GM18526 (cell line): ENCODE measurements at regions not wholly inside any gene's neighbourhood (a gene's known extent, or its start where the extent isn't known, plus 50 kb on each side); places are given as distances from the start of the nearest gene placed in this dataset.

ENCODE experiments used
- POLR2A ChIP-seq: IDR thresholded peaks from 3 replicates; pipeline ENCODE4 v1.6.1; 2011; ENCODE audit not compliant: insufficient read length; ENCODE audit errors: extremely low read depth

DNA sequence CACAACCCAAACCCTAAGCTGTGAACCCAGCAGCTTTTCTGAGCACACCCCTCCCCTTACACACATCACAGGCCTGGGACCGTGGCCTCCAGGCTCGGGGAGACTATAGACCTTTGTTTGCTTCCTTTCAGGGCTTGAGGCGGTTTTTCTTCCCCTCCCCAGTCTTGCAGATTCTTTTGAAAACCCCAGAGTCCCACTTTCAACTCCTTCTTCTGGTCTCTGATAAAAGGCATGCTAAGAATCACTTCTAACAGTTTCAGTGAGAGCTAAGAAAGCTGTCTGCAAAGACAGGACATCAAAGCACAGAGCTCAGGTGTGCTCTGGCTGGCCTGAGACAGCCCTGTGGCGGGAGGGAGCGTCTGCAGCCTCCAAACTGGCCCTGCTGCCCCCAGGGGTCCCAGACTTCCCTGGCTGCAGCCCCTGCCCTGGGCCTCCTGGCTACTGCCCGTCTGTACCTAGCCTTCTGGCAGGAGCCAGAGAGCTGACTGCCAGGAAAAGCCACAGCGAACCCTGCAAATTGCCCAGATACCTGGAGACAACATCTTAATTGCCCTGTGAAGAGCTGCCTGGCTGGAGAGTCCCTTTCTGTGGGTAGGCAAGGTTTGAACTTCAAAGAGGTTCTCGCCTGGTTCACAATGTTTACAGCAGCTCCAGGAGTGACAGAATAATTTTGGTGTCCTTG, 138.9 kb downstream of the GADD45G start:
- TF ChIP-seq POLR2A = no peak

DNA sequence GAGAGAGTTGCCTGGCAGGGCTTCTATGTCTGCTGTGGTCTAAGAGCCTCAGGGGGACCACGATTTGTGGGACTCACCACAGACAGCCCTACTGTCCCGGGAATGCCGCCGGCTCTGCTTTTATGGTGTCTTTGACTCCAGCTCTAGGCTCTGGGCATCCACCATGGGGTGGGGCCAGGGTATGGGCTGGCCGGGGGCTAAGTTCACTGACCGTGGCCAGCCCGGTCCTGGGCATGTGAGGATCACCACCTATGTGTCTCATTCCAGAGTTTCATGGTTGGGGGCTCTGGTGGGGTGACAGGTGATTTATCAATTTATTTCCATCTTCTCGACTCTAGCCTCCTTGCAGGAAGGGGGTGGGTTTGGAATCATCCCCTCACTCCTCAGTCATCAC, 139.4 kb downstream of the GADD45G start:
- no peak for TF ChIP-seq POLR2A

DNA sequence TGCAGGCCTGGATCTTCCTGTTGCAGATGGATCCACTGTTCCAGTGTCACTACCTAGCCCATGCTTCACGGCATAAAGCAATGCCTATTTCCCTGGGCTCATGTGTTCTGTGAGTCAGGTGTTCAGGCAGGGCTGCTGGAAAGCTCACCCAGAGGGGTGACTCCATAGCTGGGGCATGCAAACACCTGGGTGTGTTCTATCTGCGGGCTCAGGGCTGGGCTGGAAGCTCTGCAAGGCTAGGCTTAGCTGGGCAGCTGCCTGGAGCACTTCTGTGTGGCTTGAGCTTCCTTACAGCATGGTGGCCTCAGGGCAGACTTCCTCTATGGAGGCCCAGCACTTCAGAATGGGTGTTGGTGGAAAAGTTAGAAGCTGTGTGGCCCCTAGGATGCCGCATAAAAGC, 139.9 kb downstream of the GADD45G start:
- no peak for TF ChIP-seq POLR2A

DNA sequence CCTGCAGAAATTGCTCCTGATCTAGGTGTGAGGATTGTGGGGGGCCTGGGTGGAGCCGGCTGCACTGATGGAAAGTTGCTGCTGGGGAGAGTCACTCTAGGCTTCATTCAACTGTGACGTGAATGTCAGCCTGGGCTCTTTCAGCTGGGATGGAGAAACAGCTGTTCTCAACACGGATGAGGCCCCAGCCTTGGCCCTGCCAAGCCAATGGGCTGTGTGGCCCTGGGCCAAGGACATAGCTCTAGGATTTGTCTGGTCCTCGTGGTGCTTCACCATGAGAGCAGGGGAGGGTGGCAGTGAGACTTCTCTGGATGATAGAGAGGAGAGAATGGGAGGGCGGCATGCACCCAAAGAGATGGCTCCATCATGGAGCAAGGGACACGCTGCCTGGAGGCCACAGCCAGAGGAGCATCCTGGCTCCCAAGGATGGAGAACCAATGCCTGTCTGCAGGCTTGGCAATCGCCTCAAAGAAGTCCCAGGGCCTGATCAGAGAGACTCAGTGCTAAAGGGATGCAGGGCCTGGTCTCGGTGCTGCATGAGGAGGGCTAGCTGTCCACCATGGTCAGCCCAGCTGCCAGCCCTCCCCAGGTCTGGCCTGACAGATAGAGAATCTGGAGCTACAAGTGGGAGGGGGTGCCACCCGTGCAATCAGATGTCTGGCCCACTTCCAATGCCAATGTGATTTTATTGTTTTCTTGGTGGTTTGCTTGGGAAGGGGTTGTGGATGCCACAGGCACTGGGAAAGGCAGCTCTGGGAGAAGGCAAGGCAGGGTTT, 141.0 kb downstream of the GADD45G start:
- TF ChIP-seq POLR2A = no peak

DNA sequence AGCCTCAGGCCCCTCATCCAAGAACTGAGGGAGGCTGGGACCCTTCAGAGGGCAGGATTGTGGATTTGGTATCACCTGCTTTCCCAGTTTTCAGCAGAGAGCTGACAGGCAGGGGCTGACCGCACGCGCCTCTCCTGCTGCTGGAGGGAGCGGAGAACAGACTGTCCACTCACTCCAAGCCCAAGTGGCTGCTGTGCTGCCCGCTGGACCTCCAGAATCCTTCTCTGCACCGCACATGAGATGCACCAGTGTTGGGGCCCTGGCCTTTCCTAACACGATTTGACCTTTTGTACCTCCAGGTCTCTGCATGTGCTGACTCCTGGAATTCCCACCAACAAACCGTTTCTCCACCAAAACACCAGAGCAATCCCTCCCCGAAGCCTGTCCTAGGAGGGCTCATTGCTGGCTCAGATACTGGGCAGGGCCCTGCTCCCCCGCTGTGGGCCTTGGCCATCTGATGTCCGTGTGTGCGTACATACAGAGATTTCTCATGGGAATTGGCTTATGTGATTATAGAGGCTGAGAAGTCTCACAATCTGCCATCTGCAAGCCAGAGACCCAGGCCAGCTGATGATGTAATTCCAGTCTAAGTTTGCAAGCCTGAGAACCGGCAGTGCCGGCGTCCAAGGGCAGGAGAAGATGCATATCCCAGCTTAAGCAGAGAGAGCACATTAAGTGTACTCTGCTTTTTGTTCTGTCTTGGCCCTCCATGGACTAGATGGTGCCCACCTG, 141.7 kb downstream of the GADD45G start:
- no peak for TF ChIP-seq POLR2A

DNA sequence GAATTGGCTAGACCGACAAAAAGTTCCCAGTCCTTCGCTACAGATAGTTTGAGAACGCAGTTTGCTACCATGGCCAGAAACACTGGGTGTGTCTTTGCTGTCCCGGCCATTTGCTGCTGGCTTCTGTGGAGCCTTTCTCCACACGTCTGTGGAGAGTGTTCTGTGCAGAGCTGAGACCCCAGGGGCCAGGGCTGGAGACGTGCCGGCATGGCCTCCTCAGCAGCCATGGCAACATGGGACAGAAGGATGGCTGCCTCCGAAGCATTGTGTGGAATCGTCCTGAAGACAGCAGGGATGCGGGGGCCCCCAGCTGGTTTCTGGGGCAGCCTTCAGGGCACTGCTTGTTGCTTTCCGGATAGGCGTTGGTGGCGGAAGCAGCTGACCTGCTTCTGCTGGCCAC, 142.8 kb downstream of the GADD45G start:
- TF ChIP-seq POLR2A = no peak

DNA sequence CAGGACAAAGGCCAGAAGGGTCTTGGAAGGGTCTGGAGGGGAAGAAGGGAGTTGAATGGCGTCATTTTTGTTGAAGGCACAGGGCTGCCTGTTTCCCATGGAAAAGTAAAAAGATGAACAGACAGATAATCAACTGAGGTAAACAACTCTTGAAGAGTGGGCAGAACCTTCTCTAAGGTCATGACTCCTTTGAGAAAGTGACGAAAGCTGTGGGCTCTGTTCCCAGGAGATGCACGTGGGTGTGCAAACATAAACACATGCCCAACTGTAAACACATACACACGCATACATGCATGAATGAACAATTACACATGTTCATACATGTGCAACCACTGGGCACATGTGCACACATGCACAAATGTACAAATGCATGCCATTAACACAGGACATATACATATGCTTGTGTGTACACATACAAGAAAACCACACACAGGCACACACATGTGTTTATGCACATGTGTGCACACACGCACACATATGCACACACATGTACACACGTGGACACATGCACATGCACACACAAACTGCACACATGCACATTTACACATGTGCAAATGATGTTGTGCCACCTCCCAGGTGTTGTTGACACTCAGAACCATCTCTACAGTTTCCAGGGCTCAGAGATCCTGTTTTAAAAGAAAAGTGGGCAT, 143.3 kb downstream of the GADD45G start:
- no peak for TF ChIP-seq POLR2A

DNA sequence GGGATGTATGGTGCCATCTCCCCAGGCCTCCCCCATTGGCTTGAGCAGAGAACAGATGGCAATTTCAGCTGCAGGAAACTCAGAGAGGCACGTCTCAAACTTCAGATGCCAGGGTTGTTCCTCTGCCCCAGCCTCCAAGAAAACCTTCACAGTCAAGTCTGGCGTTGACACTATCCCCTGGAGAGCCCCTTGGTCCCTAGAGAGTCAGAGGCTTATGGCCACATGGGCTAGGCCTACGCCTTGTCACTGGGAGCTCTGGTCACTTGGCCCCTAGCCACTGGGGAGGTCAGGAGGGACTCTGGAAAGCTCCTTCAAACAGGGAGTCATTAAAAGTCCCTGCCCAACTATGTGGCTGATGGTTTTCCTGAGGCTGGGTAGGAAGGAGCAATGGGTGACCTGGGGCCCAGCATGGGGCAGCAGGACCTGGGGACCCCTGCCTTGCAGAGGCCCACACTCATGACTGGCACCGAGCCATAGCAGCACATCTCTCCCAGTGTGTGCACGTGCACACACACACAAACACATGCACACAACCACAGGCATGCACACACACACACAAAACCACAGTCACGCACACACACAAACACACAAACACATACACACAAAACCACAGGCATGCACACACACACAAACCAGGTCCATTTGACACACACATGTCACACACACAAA, 144.2 kb downstream of the GADD45G start:
- no peak for TF ChIP-seq POLR2A

DNA sequence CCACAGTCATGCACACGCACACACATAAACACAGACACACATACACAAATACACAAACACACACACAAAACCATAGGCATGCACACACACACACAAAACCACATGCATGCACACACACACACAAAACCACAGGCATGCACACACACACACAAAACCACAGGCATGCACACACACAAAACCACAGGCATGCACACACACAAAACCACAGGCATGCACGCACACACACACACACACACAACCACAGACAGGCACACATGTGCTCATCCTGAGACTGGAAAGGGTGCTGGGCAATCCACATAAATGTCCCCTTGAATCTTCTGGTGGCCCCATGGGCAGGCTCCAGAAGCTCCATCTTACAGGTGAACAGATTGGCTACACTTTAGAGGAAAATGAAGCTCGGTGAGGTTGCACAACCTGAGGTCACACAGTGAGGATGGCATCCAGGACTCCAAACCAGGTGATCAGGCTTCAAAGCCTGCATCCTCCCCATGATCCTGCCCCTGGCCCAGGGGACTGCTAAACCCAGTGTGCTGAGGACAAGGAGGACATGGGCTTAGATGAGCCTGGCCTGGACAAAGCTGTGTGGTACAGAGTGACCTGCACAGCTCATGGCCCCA, 144.8 kb downstream of the GADD45G start:
- no peak for TF ChIP-seq POLR2A

DNA sequence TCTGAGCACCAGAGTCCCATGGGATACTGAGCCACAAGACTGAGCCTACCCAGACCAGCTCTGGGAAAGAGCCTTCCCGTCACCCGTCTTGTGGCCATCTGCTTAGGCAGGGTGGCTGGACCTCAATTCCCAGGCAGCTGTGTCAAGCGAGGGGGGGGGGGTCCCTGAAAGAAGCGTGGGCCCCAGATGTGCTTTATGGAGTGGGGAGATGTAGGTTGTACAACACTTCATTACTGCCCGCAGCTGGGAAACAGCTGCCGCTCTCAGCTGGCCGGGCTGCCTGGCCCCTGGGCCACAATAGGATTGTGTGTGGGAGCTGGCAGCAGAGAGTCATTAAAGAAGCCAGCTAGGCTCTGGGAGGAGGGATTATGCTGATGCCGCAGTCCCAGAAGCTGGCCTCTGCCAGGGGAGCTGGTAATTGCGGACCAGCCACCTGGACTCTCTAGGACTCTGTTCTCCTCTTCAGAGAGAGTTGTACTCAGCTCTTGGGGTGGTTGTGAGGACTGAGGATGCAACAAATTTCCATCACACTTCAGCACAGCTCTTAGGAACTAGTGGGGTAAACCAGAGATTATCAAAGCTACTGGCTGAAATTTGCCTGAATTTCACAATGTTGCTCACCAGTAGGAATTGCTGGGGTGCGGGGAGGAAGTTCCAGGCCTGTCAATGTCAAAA, 145.4 kb downstream of the GADD45G start:
- TF ChIP-seq POLR2A = no peak

DNA sequence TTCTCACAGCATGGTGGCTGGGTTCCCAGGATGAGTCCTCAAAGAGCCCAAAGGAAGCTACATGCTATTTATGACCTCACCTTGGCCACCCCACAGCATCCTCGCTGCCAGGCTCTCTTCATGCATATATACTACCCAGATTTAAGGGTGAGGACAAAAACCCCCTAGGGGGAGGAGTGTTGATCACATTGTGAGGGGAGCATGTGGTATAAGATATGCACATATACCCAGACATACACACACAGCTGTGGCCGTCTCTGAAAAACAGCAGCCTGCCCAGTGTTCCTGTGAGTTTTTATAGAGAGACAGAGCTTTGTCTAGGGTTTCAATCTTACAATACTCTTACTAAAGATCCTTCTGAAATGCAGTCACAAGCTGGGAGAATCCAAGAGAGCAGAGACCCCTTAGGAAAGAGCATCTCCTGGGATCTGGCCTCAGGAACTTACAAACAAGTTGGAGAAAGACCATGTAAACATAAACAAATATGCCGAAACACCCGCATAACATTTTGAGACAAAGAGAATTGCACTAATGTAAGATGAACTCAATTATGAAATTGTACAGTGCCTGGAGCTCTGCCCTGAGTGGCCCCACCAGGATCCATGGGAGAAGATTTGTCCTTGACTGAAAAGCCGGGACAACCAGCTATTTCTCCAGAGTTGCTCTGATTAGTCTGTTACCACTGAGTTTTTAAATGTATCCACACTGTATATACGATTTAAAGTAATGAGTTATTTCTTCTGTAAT, 146.4 kb downstream of the GADD45G start:
- TF ChIP-seq POLR2A = no peak

DNA sequence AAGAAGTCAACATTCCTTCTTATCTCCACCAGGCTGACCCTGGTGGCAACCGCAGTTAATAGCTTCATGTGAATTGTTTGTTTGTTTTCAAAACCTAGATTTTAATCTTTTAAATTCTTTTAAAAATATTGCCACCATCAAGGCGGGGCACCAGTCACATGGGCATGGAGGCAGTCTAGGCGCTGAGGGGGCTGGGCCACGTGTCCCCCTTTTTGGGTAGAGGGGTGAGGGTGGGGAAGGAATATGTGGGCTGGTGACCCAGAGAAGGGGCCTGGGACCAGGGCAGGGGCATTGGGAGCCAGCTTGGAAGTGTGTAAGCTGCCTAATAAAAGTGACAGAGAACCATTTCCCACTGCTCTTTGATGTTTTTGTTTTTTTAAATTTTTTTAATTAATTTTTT, 147.3 kb downstream of the GADD45G start:
- TF ChIP-seq POLR2A = no peak

DNA sequence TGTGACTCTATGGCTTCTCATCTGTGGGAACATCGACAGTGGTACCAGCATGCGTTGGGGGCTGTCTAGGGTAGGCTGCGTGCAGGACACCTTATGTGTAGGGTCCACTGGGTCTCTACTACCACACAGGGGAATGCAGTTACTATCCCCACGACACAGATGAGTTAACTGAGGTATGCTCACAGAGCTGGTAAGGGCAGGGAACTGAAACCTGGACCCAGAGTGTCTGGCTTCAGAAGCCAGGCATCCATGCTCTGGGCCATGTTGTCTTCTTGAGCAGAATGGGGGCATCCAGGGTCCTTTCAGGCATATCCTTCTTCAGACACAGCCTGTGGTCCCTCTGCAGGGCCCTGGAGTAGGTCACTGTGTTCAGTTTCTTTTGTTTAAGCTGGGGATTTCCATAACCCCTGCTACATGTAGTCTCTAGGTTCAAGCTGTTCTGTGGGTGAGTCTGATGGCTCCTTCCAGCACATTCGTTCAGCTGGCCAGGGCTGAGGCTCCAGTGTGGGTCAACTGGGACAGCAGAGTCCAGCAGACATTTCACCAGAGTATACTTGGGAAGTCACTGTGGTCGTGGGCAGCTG, 148.8 kb downstream of the GADD45G start:
- TF ChIP-seq POLR2A = no peak
